GM18511 (cell line): ENCODE measurements at regions not wholly inside any gene's neighbourhood (a gene's known extent, or its start where the extent isn't known, plus 50 kb on each side); places are given as distances from the start of the nearest gene placed in this dataset.

Source experiments
- ATAC-seq: cut with Tn5 transposase; IDR thresholded peaks from one replicate; pipeline ENCODE4 v1.9.1; 2021; ENCODE audit warnings: mild to moderate bottlenecking, moderate library complexity; ENCODE audit not compliant: unreplicated experiment

- no peak for ATAC-seq
Measured at GRCh38 chr4:14719053-14719452, 283.2 kb upstream of the CPEB2 start.

GRCh38 chr4:14726441-14726840 is 275.8 kb upstream of the CPEB2 start:
- ATAC-seq = no peak

GRCh38 chr4:14726877-14727361 is 275.4 kb upstream of the CPEB2 start:
- no peak for ATAC-seq

GRCh38 chr4:14729282-14730000 is 272.8 kb upstream of the CPEB2 start:
- no peak for ATAC-seq

- no peak for ATAC-seq
Measured at GRCh38 chr4:14742054-14742453, 260.2 kb upstream of the CPEB2 start.

DNA sequence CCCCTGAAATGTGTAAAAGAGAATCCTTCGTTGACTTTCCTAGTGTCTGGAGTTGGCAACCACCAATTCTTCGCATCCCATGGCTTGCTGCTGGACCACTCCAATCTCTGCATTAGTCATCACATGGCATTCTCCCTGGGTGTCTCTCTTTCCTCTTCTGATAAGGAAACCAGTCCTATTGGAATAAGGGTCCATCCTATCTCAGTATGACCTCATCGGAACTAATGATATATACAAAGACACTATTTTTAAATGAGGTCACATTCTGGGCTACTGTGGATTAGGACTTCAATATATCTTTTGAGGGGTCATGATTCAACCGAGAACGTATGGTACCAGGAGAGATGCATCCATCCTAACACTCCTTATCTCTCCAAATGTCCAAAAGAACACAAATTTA is 259.1 kb upstream of the CPEB2 start:
- no peak for ATAC-seq

- ATAC-seq = no peak
Measured at GRCh38 chr4:14743601-14744000, 258.7 kb upstream of the CPEB2 start.

DNA sequence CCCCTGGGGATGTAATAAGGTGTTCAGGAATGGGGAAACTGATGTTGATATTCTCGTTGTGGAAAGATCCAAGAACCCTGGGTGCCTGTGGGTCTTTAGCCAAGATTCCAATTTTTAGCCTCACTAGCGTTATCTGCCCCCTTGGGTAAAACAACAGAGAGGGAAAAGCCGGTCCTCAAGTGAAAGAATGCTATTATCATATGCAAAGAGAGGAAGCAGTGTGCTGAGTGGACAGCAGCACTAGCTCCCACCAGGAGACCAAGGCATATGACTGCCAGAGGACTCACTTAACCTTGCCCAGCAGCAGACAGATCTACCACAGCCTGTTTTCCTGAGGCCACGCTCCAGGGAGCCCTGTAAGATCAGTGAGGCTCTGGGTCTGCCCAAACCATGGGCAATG is 257.9 kb upstream of the CPEB2 start:
- ATAC-seq = no peak

DNA sequence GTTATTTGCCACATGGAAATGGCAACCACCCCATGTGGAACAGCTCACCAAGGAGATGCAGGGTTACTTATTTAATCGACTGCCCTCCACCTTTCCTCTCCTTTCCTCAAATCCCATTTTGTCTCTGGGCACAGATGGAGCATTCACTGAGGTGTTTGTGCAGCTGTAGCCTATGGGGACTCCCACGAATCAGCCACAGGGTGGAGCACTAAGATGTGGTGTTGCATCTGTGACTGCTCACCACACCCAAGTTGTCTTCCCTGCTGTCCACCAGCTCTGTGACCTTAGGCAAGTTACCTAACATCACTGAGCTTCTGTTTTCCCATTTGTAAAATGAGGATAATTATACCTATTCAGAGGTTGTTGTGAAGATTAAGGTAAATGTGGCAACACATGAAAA is 252.4 kb upstream of the CPEB2 start:
- ATAC-seq = peak; percentile 77

- no peak for ATAC-seq
Measured at GRCh38 chr4:14752341-14753046, 249.8 kb upstream of the CPEB2 start.

GRCh38 chr4:14767142-14767541 is 235.1 kb upstream of the CPEB2 start:
- peak; percentile 66 for ATAC-seq

GRCh38 chr4:14768449-14768848 is 233.8 kb upstream of the CPEB2 start:
- no peak for ATAC-seq

GRCh38 chr4:14769993-14770392 is 232.3 kb upstream of the CPEB2 start:
- no peak for ATAC-seq

DNA sequence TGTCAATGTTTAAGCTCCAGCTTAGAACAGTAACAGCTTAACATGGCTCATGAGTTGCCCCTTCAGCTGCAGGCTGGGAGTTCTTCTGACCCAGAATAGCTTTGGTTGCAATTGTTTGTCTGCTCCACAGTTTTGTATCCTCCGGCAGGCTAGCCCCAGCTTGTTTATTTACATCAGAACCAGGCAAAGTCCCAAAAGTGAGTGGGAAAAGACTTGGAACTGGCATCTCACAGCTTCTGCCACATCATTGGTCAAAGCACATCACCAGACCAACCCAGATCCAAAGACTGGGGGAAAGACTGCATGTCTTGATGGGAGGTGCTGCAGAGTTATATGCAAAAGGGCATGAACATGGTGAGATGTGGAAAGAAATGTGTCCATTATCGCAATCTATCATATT is 231.2 kb upstream of the CPEB2 start:
- ATAC-seq = no peak

- ATAC-seq = no peak
Measured at GRCh38 chr4:14771504-14772175, 230.6 kb upstream of the CPEB2 start.

DNA sequence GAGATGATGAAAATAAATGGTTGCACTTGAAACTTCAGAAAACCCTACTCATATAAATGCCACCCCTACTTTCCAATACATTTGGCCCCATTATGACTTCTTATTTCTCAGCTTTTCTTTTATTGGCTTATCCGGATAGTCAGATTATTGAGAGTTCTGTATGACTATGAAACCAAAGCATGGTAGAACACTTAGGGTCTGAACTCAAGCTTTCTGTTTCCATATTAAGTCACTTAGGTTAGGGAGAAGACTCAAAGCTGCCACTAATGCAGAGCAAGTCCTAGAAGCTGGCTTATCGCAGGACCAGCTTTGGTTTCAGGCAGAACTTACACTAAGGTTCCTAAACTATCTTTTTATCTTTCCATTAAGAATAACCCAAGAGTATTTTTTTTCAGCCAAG is 229.9 kb upstream of the CPEB2 start:
- no peak for ATAC-seq

DNA sequence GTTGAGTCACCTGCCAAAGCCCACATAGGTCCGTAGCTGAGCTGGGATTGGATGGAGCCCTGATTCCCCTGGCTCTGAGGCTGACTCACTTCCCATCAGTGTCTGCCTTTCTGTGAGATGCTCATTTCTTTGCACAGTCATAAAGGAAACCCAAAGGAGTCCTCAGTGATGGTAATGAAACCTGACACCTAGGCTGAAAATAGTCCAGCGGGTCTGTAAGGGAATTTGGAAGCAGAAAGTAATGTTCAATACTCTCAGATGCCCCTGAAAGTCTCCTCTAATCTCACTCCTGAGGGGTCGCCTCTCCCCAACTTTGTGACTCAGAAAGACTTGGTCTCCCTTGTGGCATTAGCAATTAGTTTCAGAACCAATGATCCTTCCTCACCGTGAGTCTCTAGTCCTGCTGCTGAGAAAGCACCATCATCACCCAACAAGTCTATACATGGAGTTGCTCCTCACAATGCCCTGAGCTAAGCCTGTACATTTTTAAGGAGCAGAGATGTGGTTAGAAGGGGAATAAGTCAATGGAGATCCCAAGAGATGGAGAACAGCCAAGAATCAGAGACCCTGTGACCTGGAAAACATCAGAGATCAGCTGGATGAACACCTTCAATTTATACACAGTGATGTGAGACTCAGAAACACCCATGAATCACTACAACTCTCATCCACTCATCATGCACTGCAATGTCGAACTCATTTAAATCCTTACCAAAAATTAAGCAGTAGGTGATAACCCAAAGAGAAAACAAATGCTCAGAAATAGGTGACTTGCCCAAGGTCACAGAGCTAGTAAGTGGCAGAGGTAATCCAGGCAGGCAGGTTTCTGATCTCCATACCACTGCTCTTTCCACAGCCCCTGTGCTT is 219.0 kb upstream of the CPEB2 start:
- peak; percentile 96 for ATAC-seq

DNA sequence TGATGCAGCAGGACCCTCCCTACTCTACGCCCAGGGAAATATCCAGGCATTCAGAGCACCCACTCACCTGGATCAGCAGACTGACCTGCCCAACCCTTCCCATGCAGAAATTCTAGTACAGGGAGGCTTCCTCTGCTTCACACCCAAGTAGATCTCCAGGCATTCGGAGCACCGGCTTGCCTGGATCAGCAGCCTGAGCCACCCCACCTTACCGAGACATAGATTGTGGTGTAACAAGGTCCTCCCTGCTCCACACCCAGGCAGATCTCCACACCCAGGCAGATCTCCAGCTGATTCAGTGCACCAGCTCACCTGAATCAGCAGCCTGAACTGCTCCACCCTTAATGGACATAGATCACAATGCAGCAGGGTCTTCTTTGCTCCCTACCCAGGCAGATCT is 215.1 kb upstream of the CPEB2 start:
- no peak for ATAC-seq

- peak; percentile 32 for ATAC-seq
Measured at GRCh38 chr4:14787894-14788293, 214.4 kb upstream of the CPEB2 start.

- no peak for ATAC-seq
Measured at GRCh38 chr4:14790494-14790893, 211.8 kb upstream of the CPEB2 start.

DNA sequence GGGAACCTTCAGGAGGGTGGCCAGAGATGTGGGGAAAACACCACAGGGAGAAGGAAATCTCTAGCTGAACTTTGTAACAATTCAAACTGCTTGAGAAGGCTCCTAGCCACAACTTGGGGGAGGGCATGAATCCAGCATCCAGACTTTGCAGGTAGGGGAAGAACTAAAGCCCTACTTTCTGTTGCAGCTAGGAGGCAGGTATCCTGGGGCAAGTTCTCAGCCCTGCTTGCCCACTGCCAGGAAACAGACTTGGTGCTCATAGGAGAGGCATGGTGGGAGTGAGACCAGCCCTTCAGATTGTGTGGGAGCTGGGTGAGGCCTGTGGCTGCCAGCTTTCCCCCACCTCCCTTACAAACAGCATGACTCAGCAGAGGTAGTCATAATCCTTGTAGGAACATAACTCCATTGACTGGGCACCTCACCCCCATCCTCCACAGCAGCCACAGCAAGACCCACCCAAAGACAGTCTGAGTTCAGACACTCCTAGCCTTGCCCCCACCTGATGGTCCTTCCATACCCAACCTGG is 209.5 kb upstream of the CPEB2 start:
- ATAC-seq = no peak
